ENCODE measurements at regions not wholly inside any gene's neighbourhood (a gene's known extent, or its start where the extent isn't known, plus 50 kb on each side); places are given as distances from the start of the nearest gene placed in this dataset.

GRCh38 chr13:75136151-75136550 is 345.8 kb downstream of the TBC1D4 start:
- WGBS, 5 donors: 81 to 91% (median 82%) methylated on average over 1 of the region's 1 CpG
- H3K9me3 ChIP-seq: peaks cover 2 to 37% (median 16%) of the 10 kb centered on the region in 8 donors
- H3K27ac ChIP-seq: no peak overlapping the region
- intact Hi-C loops (cut with DNase I; ENCODE audit: low total_unique reads): no loop called here
- DNase-seq: no peak
- H3K27me3 ChIP-seq (replicated peaks in 1 of 7): no peaks in the 10 kb centered on the region
- no peaks in the 10 kb centered on the region for H3K36me3 ChIP-seq
- TF ChIP-seq POLR2AphosphoS5 (IDR thresholded peaks at IDR 0.05): no peak
- TF ChIP-seq CTCF (IDR thresholded peaks at IDR 0.05 in 8 of 11, conservative IDR thresholded peaks at IDR 0.05 in 3 of 11): no peak
- TF ChIP-seq POLR2A (IDR thresholded peaks at IDR 0.05): no peak
- peaks cover 0 to 5% (median 0%) of the 10 kb centered on the region in 6 donors for H3K4me1 ChIP-seq
- no peak overlapping the region for H3K4me3 ChIP-seq

- Histone ChIP-seq H3K4me3 (no peak overlapping the region), H3K27ac (no peak overlapping the region), H3K9me3 (peaks cover 2 to 37% (median 16%) of the 10 kb centered on the region in 8 donors), H3K36me3 (no peaks in the 10 kb centered on the region), H3K4me1 (peaks cover 0 to 5% (median 0%) of the 10 kb centered on the region in 6 donors), H3K27me3 (replicated peaks in 1 of 7) (no peaks in the 10 kb centered on the region)
- 80 to 88% (median 83%) methylated on average over 6 of the region's 6 CpGs for WGBS, 5 donors
- no peak for DNase-seq
- intact Hi-C loops (cut with DNase I; ENCODE audit: low total_unique reads): no loop called here
- no peak for TF ChIP-seq CTCF (IDR thresholded peaks at IDR 0.05 in 8 of 11, conservative IDR thresholded peaks at IDR 0.05 in 3 of 11)
Measured at GRCh38 chr13:75135325-75135825, 346.6 kb downstream of the TBC1D4 start.

- WGBS, 5 donors: 45 to 79% (median 70%) methylated on average over 3 of the region's 3 CpGs
- Histone ChIP-seq H3K27me3 (replicated peaks in 1 of 7) (no peaks in the 10 kb centered on the region), H3K4me1 (peaks cover 0 to 3% (median 0%) of the 10 kb centered on the region in 6 donors), H3K4me3 (no peak overlapping the region), H3K27ac (no peak overlapping the region), H3K9me3 (peaks cover 0 to 22% (median 10%) of the 10 kb centered on the region in 8 donors), H3K36me3 (no peaks in the 10 kb centered on the region)
- DNase-seq: no peak
- intact Hi-C loops (cut with DNase I; ENCODE audit: low total_unique reads): no loop called here
- TF ChIP-seq POLR2AphosphoS5 (IDR thresholded peaks at IDR 0.05) (no peak), POLR2A (IDR thresholded peaks at IDR 0.05) (no peak), CTCF (IDR thresholded peaks at IDR 0.05 in 8 of 11, conservative IDR thresholded peaks at IDR 0.05 in 3 of 11) (no peak)
Measured at GRCh38 chr13:75132701-75133695, 349.0 kb downstream of the TBC1D4 start.

GRCh38 chr13:75129331-75129730 is 352.6 kb downstream of the TBC1D4 start:
- H3K27ac ChIP-seq: no peak overlapping the region

More at GRCh38 chr13:75129331-75129730, 352.6 kb downstream of the TBC1D4 start:
- WGBS, 5 donors: 38 to 78% (median 50%) methylated on average over 1 of the region's 1 CpG
- Histone ChIP-seq H3K36me3 (no peaks in the 10 kb centered on the region), H3K4me3 (no peak overlapping the region), H3K27me3 (replicated peaks in 1 of 7) (no peaks in the 10 kb centered on the region), H3K9me3 (peaks cover 0 to 6% (median 0%) of the 10 kb centered on the region in 8 donors), H3K4me1 (no peaks in the 10 kb centered on the region)
- intact Hi-C loops (cut with DNase I; ENCODE audit: low total_unique reads): no loop called here
- TF ChIP-seq CTCF (IDR thresholded peaks at IDR 0.05 in 8 of 11, conservative IDR thresholded peaks at IDR 0.05 in 3 of 11) (no peak), POLR2A (IDR thresholded peaks at IDR 0.05) (no peak), POLR2AphosphoS5 (IDR thresholded peaks at IDR 0.05) (no peak)
- no peak for DNase-seq

Measured in spleen (tissue), 11 donors.